GM21528 (cell line): ENCODE measurements at regions not wholly inside any gene's neighbourhood (a gene's known extent, or its start where the extent isn't known, plus 50 kb on each side); places are given as distances from the start of the nearest gene placed in this dataset.

Experiments used
- ATAC-seq: cut with Tn5 transposase; IDR thresholded peaks from one replicate; pipeline ENCODE4 v1.9.1; 2021; ENCODE audit warnings: mild to moderate bottlenecking, moderate library complexity; ENCODE audit not compliant: unreplicated experiment, low FRiP score

- no peak for ATAC-seq
Measured at GRCh38 chr12:91357381-91357780, 174.8 kb upstream of the DCN start.

DNA sequence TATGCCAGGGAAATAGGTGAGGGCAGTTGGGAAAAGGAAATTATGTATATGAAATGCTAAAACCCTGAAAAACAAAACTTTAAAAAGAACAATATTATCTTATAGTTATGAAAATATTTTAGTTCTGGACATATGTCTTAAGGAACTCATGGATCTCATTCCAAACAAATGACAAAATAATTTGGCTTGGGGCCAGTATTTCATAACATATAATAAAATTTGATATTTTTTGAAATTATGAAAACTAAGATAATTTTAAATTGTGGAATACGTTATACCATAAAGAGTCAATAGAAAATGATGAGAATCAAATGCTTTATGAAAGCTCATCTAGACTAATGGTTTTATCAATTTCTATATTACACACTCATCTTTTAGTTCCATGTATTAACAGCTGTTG lies 173.8 kb upstream of the DCN start:
- ATAC-seq = no peak

GRCh38 chr12:91355150-91356006 lies 172.8 kb upstream of the DCN start:
- peak; percentile 87 for ATAC-seq

DNA sequence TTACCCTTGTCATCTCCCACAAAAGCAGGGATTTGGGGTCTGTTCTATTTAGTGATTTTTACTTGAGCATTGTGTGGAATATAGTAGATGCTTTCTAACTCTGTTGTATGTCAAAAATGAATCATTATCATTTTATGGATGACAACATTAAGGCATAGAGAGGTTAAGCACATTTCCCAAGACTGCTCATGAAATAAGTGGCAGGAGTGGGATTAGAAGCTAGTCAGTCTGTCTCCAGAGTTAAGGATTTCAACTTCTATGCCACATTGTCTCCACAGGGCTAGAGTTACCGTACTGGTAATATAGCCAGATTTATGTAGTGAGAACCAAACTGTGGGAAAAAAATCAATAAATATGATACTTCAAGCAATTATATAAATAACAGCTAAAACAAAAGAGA lies 170.6 kb upstream of the DCN start:
- no peak for ATAC-seq

DNA sequence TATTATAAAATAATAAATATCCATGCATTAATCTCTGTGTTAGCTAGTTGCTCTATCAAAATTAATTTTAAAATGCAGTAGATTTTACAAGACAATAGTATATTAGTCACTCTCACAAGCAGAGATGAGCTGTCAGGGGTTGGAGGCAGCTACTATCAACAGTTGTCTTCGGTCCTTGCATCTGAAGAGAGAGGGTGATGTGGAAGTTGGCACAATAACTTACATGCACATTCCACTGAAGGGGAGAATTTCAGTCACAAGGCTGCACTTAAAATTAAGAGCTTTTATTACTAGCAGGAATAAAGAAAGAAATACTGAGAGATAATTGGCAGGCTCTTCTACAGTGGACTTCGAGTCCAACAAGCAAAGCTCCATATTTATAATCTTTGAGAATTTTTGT lies 166.9 kb upstream of the DCN start:
- no peak for ATAC-seq

GRCh38 chr12:91347481-91348214 lies 165.0 kb upstream of the DCN start:
- ATAC-seq = no peak

DNA sequence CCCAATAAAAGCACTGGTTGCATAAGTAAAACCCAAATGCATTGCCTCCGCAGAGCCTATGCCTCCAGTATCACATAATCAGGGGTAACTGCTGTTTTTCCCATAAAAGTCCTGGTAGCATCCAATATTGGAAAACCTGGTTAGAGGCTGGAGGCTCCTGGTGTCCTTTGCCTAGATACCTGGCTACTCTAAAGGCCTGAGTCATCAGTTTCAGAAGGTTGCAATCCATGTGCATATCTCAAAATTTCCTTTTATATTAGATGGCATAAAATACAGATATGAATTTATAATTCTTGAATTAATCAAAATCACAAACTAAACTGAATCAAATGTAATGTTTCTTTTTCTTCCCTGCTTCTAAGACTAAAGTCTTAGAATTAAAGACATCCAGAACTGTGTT lies 164.2 kb upstream of the DCN start:
- ATAC-seq = no peak

DNA sequence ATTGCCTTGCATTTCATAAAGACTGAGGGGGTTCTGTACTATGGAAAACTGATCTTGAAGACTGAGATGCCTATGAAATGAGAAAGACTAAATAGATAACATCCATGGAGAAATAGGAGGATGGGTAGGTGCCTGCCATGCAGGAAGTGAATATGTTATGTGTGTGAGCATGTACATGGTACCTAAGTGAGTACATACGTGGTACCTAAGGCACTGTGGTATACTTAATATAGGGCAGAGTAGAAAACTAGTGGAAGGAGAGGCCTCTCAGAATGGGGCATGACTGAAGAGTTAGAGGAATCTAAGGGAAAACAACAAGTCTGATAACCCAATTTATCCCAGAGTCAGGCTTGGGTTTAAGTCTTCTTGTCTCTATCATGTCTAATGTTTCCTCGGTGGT lies 161.8 kb upstream of the DCN start:
- no peak for ATAC-seq

- no peak for ATAC-seq
Measured at GRCh38 chr12:91343010-91343409, 160.4 kb upstream of the DCN start.

GRCh38 chr12:91339106-91339505 lies 156.5 kb upstream of the DCN start:
- ATAC-seq = no peak

DNA sequence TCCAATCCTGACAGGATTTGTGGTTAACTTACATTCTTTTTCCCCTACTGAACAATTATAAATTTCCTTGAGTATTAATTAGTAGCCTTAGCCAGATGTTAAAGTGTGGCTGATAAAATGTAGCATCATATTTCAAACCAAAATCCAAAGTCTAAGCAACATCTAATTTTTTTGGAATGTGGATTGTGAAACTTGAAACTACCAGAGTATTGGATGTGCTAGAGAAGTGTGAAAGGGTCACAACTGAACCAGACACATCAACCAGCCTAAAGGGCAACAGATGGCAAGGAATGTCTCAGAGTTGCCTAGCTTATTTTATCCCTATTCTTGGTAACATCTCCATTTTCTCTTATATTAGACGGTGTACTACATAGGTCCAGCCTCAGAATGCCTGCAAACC lies 153.1 kb upstream of the DCN start:
- no peak for ATAC-seq

- ATAC-seq = no peak
Measured at GRCh38 chr12:91333966-91334365, 151.3 kb upstream of the DCN start.

DNA sequence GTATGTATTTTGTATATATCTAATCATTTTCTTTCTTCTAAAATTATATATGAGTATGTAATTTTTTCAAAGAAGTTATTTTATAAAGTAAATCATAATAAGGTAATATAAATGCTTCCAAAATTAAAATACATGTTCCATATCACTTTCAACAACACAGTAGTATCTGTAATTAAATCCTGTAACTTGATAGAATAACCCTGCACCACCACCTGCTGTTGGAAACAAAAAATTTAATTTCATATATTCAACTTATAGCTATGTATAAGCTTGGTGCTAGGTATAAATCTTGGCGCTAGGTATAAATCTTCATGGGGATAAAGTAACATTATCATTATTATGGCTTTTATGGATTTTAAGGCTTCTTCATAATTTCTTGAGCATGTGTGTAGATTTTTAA lies 149.7 kb upstream of the DCN start:
- no peak for ATAC-seq

DNA sequence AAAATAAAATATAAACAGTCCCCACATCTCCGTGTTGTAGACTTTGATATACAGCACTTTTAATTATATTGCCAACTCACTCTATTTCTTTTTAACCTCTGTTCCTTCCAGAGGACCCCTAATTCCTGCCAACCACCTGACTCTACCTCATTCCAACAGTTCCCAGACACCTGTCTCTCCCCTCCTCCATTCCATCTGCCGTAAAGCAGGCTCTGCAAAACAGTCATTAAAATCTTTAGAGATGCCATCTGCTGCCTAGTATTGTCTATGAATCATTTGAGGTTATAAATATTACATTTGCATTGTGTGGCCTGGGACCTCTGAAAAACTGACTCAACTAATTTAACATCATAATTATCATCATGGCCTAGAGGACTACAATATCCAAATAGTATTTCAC lies 148.8 kb upstream of the DCN start:
- ATAC-seq = no peak

GRCh38 chr12:91328451-91328850 lies 145.8 kb upstream of the DCN start:
- no peak for ATAC-seq

GRCh38 chr12:91327889-91328288 lies 145.3 kb upstream of the DCN start:
- ATAC-seq = no peak

- ATAC-seq = no peak
Measured at GRCh38 chr12:91327131-91327530, 144.5 kb upstream of the DCN start.

GRCh38 chr12:91326058-91327027 lies 143.7 kb upstream of the DCN start:
- ATAC-seq = peak; percentile 81

- ATAC-seq = no peak
Measured at GRCh38 chr12:91320999-91321398, 138.4 kb upstream of the DCN start.

- no peak for ATAC-seq
Measured at GRCh38 chr12:91319071-91319760, 136.6 kb upstream of the DCN start.
